OCI-M1 (cell line): ENCODE measurements at regions not wholly inside any gene's neighbourhood (a gene's known extent, or its start where the extent isn't known, plus 50 kb on each side); places are given as distances from the start of the nearest gene placed in this dataset.
"Not testable (repeated sequence)": the region's sequence is repeated elsewhere in the genome, so short reads cannot be mapped to it uniquely, and the experiment has no call there.

Experiments used
- DNase-seq: peaks from one replicate; lab custom pipeline; 2025; lab: John Stamatoyannopoulos, UW

DNA sequence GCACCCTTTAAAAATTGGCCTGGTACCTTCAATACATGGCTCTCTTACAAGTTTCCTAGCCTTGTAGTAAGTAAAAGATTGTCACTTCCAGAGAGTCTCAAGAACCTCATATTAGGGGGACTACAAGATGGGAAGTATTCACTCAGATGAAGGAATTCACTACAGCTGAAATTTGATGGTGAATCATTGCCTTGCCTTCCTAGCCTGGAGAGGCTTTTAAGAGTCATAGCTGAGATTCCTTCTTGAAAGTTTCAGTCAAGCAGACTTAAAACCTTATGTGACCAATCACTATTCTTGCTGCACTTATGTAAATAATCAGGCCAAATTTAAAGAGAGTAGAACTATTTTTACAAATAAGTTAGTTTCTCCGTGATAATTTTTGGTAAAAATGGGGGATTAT is 451.6 kb downstream of the TRHDE start:
- DNase-seq: no peak

DNA sequence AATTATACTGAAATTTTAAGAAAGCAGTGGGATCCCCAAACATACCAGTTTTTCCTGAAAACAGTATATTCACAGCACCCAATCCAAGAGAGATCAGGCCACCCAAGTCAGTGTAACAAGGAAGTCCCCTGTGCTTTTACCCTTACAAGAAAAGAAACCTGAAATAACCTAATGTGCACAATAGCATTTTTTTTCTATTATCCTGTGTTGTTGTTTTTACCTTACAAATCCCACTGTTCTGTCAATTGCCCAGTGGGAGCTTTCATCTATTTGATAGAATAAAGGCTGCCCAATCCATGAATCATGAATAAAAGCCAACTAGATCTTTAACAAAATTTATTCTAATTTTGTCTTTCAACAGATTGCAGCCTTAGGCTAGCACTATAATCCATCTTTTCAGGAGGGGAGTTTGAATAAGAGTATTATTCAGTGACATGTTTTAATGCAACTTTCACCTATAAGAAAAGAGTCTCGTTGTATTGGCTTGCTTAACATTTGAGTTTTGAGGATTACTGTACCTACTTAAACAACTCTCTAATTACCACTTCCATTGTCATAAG is 457.4 kb downstream of the TRHDE start:
- DNase-seq: no peak

DNA sequence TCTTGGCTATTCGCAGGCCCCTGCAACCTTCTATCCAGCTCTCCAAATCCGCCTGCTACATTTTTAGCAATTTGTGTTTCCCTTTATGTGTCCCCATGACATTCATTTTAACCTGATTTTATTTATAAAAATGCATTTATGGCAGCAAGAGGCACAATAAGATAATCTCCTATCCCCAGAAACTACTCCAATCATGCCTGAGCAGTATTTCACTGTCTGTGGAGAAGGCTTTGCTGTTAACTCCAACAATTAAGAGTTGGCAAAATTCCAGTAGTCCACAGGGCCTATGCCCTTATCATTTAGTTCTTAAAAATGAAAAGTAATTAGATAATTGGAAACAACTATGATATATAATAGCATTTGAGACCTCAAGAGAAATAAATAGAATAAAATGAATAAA is 462.4 kb downstream of the TRHDE start:
- peak; percentile 8 for DNase-seq

- no peak for DNase-seq
Measured at GRCh38 chr12:72738811-72739210, 466.6 kb downstream of the TRHDE start.

GRCh38 chr12:72740064-72740463 is 467.9 kb downstream of the TRHDE start:
- DNase-seq: no peak

DNA sequence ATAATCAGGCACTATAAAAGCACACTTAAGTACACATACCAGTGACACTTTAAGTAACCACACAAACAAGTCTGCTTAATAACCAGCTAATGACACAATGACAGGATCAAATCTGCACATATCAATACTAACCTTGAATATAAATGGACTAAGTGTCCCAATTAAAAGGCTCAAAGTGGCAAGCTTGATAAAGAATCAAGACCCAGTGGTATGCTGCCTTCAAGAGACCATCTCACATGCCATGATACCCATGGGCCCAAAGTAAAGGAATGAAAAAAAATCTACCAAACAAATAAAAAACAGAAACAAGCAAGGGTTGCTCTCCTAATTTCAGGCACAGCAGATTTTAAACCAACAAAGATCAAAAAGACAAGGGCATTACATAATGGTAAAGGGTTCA is 470.4 kb downstream of the TRHDE start:
- DNase-seq: peak; percentile 19

- no peak for DNase-seq
Measured at GRCh38 chr12:72746048-72746447, 473.9 kb downstream of the TRHDE start.

DNA sequence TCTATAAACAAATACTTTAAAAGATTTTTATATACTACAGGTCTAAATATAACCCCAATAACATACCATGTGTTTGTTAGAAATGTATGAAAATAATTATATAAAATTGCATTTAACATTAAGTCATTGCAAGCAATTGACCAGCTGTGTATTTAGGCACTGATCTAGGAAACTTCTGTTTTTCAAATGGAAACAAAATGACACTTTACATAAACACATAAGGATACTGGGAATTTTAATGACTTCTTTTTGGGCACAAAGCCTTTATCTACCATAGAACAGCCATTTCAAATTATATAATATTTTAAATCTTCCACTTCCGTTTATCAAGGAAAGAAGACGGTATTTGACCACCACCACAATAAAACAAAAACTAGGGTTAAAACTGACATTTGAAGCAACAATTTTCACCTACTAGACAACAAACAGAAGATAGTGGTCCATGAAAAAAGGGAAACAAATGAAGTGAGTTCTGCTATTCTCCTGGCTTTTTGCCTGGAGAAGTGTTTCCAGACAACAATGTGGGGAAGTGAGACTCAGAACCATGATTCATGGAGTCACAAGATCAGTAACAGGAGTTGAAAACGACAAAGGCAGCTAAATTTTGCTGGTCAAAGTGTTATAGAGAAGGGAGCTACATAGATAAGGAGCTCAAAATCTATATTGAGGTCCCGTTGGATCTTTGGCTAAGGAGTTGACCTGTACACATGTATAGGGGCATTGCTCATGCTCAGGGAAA is 475.1 kb downstream of the TRHDE start:
- DNase-seq: peak; percentile 59

DNA sequence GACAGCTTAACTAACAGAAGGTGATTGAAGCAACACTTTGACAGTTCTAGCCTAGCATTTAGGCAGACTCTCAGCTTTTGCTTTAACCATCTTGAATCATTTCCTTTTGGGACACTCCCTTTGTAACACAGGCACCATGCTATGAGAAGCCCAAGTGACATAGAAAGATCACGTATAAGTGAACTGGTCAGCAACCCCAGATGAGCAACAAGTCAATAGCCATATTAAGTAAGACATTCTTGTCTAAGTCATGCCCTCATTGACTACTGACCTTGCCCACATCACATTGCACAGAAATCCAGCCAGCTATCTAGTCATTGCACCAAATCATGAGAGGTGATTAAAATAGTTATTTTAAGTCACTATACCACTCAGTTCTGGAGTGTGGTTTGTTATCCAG is 476.8 kb downstream of the TRHDE start:
- no peak for DNase-seq

DNA sequence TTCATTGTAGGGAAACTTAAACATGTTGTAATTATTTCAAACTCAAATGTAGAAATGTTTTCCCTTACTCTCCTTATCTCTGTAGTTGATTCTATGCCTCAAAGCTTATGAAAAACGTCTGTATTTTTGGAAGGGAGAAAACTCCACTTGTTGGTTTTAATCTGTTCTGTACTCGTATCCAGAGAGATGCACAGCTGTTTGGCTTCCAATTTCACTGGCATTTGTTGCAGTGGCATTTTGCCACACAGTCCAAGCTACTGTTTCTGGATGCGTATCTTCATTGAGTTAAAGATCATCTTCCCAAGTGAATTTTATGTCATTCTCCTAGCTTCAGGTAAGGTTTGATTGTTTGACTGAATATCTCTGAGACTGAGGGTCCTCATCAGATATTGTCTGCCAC is 481.4 kb downstream of the TRHDE start:
- DNase-seq: no peak

- not testable (repeated sequence) for DNase-seq
Measured at GRCh38 chr12:72754026-72754425, 481.9 kb downstream of the TRHDE start.

- DNase-seq: no peak
Measured at GRCh38 chr12:72766517-72766916, 494.3 kb downstream of the TRHDE start.

- DNase-seq: no peak
Measured at GRCh38 chr12:72774023-72774422, 501.9 kb downstream of the TRHDE start.

DNA sequence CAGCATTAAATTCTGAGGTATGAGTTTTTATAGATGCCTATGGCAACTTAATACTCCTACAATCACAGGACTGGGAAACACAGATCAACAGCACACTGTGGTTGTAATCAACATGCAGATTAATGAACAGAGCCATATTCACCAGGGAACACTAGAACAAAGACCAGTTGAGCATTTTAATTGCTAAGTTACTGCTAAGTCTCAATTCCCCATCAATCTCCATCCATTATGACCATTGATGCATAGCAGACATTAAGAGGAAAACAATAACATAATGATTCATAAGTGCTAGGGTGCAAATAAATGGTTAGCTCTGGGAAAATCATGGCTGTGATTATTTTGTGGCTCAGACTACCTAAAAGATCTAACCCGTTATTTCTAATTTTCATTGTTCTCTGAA is 505.6 kb downstream of the TRHDE start:
- DNase-seq: no peak

- no peak for DNase-seq
Measured at GRCh38 chr12:72790273-72790672, 518.1 kb downstream of the TRHDE start.

- no peak for DNase-seq
Measured at GRCh38 chr12:72792889-72793288, 520.7 kb downstream of the TRHDE start.

DNA sequence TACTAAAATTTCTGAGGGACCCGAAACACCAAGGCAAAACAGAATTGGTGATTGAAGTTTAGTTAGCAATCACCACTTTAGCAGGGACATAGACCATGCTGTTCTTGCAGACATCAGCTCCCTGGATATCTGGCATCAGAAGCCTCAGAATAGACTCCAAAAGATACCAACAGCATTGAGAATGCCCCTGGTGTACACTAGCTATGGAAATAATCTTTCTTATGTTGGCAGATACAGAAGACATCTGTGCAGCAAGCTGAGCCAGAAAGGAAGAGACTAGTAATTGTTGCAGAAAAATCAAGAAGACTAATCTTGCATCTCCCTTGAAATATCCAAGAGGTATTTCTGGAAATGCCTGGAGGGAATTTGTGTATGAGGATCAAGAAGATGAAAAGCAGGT is 521.6 kb downstream of the TRHDE start:
- no peak for DNase-seq

- no peak for DNase-seq
Measured at GRCh38 chr12:72815421-72815820, 543.3 kb downstream of the TRHDE start.

GRCh38 chr12:72828662-72829324 is 556.6 kb downstream of the TRHDE start:
- no peak for DNase-seq

- DNase-seq: no peak
Measured at GRCh38 chr12:72829838-72830237, 557.7 kb downstream of the TRHDE start.

- no peak for DNase-seq
Measured at GRCh38 chr12:72832024-72832423, 559.9 kb downstream of the TRHDE start.

GRCh38 chr12:72836194-72836593 is 564.0 kb downstream of the TRHDE start:
- DNase-seq: no peak

- DNase-seq: peak; percentile 87
Measured at GRCh38 chr12:72839696-72840095, 567.5 kb downstream of the TRHDE start.

DNA sequence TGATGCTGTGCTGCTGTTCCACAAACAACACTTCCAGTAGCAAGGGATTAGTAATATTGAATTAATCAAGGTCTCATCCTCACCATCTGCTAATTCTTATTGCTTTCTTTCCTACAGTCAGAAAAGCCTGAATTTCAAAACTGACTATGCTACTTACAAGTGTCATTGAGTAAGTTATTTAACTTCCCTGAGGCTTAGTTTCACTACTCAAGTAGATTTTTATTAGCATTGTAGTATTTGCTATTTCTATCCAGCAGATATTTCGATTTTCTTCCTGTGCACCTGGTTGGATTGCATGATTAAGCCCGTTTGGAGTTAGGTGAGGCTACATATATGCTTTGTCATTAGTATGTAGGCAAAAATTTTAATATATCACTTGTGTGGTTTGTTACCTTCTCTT is 591.5 kb downstream of the TRHDE start:
- no peak for DNase-seq
